ENCODE measurements at regions not wholly inside any gene's neighbourhood (a gene's known extent, or its start where the extent isn't known, plus 50 kb on each side); places are given as distances from the start of the nearest gene placed in this dataset.

GRCh38 chr9:99565203-99565602 is 256.5 kb upstream of the NR4A3 start:
- TF ChIP-seq POLR2A (IDR thresholded peaks at IDR 0.05), result no peak
- TF ChIP-seq, protein P1, sequence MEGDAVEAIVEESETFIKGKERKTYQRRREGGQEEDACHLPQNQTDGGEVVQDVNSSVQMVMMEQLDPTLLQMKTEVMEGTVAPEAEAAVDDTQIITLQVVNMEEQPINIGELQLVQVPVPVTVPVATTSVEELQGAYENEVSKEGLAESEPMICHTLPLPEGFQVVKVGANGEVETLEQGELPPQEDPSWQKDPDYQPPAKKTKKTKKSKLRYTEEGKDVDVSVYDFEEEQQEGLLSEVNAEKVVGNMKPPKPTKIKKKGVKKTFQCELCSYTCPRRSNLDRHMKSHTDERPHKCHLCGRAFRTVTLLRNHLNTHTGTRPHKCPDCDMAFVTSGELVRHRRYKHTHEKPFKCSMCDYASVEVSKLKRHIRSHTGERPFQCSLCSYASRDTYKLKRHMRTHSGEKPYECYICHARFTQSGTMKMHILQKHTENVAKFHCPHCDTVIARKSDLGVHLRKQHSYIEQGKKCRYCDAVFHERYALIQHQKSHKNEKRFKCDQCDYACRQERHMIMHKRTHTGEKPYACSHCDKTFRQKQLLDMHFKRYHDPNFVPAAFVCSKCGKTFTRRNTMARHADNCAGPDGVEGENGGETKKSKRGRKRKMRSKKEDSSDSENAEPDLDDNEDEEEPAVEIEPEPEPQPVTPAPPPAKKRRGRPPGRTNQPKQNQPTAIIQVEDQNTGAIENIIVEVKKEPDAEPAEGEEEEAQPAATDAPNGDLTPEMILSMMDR (IDR thresholded peaks at IDR 0.05), result no peak
